ENCODE measurements at regions not wholly inside any gene's neighbourhood (a gene's known extent, or its start where the extent isn't known, plus 50 kb on each side); places are given as distances from the start of the nearest gene placed in this dataset.
"Not testable (repeated sequence)": the region's sequence is repeated elsewhere in the genome, so short reads cannot be mapped to it uniquely, and the experiment has no call there.

GRCh38 chr5:136743052-136743451 lies 377.7 kb upstream of the TRPC7 start:
- intact Hi-C loops (cut with micrococcal nuclease): no loop called here
- Mint-ChIP-seq H3K27me3 (no peaks in the 10 kb centered on the region), H3K9me3 (ENCODE audit: insufficient read depth) (no peaks in the 10 kb centered on the region), H3K4me3 (no peak overlapping the region), H3K4me1 (no peaks in the 10 kb centered on the region), H3K27ac (no peak overlapping the region)
- ChIA-PET POLR2A (no interaction called here), CTCF (no interaction called here)
- peaks cover 0 to 11% (median 10%) of the 10 kb centered on the region in 3 donors for H3K9me3 ChIP-seq (ENCODE audit: control extremely low read depth in 1 of 3, control insufficient read depth in 2 of 3, insufficient read depth in 1 of 3, low read length in 2 of 3)
- DNase-seq: no peak
- H3K27ac ChIP-seq (ENCODE audit: low read length in 2 of 2): no peak overlapping the region
- TF ChIP-seq CTCF (IDR thresholded peaks at IDR 0.05): no peak
- H3K27me3 ChIP-seq (replicated peaks in 1 of 4; ENCODE audit: control extremely low read depth in 1 of 4, control insufficient read depth in 3 of 4, insufficient read depth in 4 of 4, low read length in 3 of 4): no peaks in the 10 kb centered on the region
- H2AFZ ChIP-seq (ENCODE audit: insufficient read depth, low read depth, low read length, poor library complexity, severe bottlenecking): no peak overlapping the region
- no peak for ATAC-seq (ENCODE audit: low read depth)
- no peaks in the 10 kb centered on the region for H3K79me2 ChIP-seq (ENCODE audit: control insufficient read depth, insufficient read depth, low read length)
- H3K9ac ChIP-seq (ENCODE audit: low read length): no peak overlapping the region
- H3K4me2 ChIP-seq (replicated peaks; ENCODE audit: low read depth, low read length, poor library complexity, severe bottlenecking): no peak overlapping the region
- H3K4me1 ChIP-seq (ENCODE audit: control insufficient read depth in 2 of 2, insufficient read depth in 2 of 2, low read length in 2 of 2): no peaks in the 10 kb centered on the region
- no peak overlapping the region for H3K4me3 ChIP-seq (ENCODE audit: control extremely low read depth in 1 of 5, extremely low read depth in 1 of 5, insufficient read depth in 1 of 5, low read depth in 2 of 5, low read length in 4 of 5)
- no peaks in the 10 kb centered on the region for H3K36me3 ChIP-seq (replicated peaks in 1 of 2; ENCODE audit: control extremely low read depth in 1 of 2, control insufficient read depth in 1 of 2, extremely low read depth in 1 of 2, insufficient read depth in 2 of 2, low read length in 1 of 2)
- no peaks in the 10 kb centered on the region for H4K20me1 ChIP-seq (ENCODE audit: control insufficient read depth, insufficient read depth, low read length, poor library complexity, severe bottlenecking)
- 83% methylated on average over 1 of the region's 1 CpG for WGBS (ENCODE audit: insufficient coverage)

GRCh38 chr5:136740228-136740627 lies 374.9 kb upstream of the TRPC7 start:
- Histone ChIP-seq H3K27ac (ENCODE audit: low read length in 2 of 2) (no peak overlapping the region), H3K9ac (ENCODE audit: low read length) (no peak overlapping the region), H3K9me3 (ENCODE audit: control extremely low read depth in 1 of 3, control insufficient read depth in 2 of 3, insufficient read depth in 1 of 3, low read length in 2 of 3) (peaks cover 0 to 14% (median 10%) of the 10 kb centered on the region in 3 donors), H3K4me2 (replicated peaks; ENCODE audit: low read depth, low read length, poor library complexity, severe bottlenecking) (no peak overlapping the region), H3K79me2 (ENCODE audit: control insufficient read depth, insufficient read depth, low read length) (no peaks in the 10 kb centered on the region), H3K4me1 (ENCODE audit: control insufficient read depth in 2 of 2, insufficient read depth in 2 of 2, low read length in 2 of 2) (no peaks in the 10 kb centered on the region), H2AFZ (ENCODE audit: insufficient read depth, low read depth, low read length, poor library complexity, severe bottlenecking) (no peak overlapping the region), H3K36me3 (replicated peaks in 1 of 2; ENCODE audit: control extremely low read depth in 1 of 2, control insufficient read depth in 1 of 2, extremely low read depth in 1 of 2, insufficient read depth in 2 of 2, low read length in 1 of 2) (no peaks in the 10 kb centered on the region), H3K4me3 (ENCODE audit: control extremely low read depth in 1 of 5, extremely low read depth in 1 of 5, insufficient read depth in 1 of 5, low read depth in 2 of 5, low read length in 4 of 5) (no peak overlapping the region), H4K20me1 (ENCODE audit: control insufficient read depth, insufficient read depth, low read length, poor library complexity, severe bottlenecking) (no peaks in the 10 kb centered on the region), H3K27me3 (replicated peaks in 1 of 4; ENCODE audit: control extremely low read depth in 1 of 4, control insufficient read depth in 3 of 4, insufficient read depth in 4 of 4, low read length in 3 of 4) (no peaks in the 10 kb centered on the region)
- DNase-seq: no peak
- no peak overlapping the region for H3K27ac Mint-ChIP-seq
- no peak for TF ChIP-seq CTCF (IDR thresholded peaks at IDR 0.05)
- ChIA-PET CTCF (no interaction called here), POLR2A (no interaction called here)
- H3K4me3 Mint-ChIP-seq: no peak overlapping the region
- intact Hi-C loops (cut with micrococcal nuclease): no loop called here
- no peak for ATAC-seq (ENCODE audit: low read depth)
- no peaks in the 10 kb centered on the region for H3K9me3 Mint-ChIP-seq (ENCODE audit: insufficient read depth)
- no peaks in the 10 kb centered on the region for H3K27me3 Mint-ChIP-seq
- H3K4me1 Mint-ChIP-seq: no peaks in the 10 kb centered on the region

DNA sequence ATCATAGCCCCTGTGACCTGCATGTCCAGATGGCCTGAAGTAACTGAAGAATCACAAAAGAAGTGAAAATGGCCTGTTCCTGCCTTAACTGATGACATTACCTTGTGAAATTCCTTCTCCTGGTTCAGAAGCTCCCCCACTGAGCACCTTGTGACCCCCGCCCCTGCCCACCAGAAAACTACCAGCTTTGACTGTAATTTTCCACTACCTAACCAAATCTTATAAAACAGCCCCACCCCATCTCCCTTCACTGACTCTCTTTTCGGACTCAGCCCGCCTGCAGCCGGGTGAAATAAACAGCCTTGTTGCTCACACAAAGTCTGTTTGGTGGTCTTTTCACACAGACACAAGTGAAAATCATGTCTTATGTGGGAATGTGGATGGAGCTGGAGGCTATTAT lies 373.9 kb upstream of the TRPC7 start:
- H3K9ac ChIP-seq (ENCODE audit: low read length); ATAC-seq (ENCODE audit: low read depth); H2AFZ ChIP-seq (ENCODE audit: insufficient read depth, low read depth, low read length, poor library complexity, severe bottlenecking); H3K4me3 Mint-ChIP-seq; H3K27me3 Mint-ChIP-seq; H3K79me2 ChIP-seq (ENCODE audit: control insufficient read depth, insufficient read depth, low read length); H3K36me3 ChIP-seq (replicated peaks in 1 of 2; ENCODE audit: control extremely low read depth in 1 of 2, control insufficient read depth in 1 of 2, extremely low read depth in 1 of 2, insufficient read depth in 2 of 2, low read length in 1 of 2); H3K9me3 Mint-ChIP-seq (ENCODE audit: insufficient read depth); intact Hi-C loops (cut with micrococcal nuclease); DNase-seq; H3K27ac Mint-ChIP-seq; H3K4me3 ChIP-seq (ENCODE audit: control extremely low read depth in 1 of 5, extremely low read depth in 1 of 5, insufficient read depth in 1 of 5, low read depth in 2 of 5, low read length in 4 of 5); H3K4me1 Mint-ChIP-seq; POLR2A ChIA-PET; H4K20me1 ChIP-seq (ENCODE audit: control insufficient read depth, insufficient read depth, low read length, poor library complexity, severe bottlenecking); CTCF ChIA-PET; H3K27me3 ChIP-seq (replicated peaks in 1 of 4; ENCODE audit: control extremely low read depth in 1 of 4, control insufficient read depth in 3 of 4, insufficient read depth in 4 of 4, low read length in 3 of 4); H3K4me1 ChIP-seq (ENCODE audit: control insufficient read depth in 2 of 2, insufficient read depth in 2 of 2, low read length in 2 of 2); H3K27ac ChIP-seq (ENCODE audit: low read length in 2 of 2); H3K4me2 ChIP-seq (replicated peaks; ENCODE audit: low read depth, low read length, poor library complexity, severe bottlenecking): not testable (repeated sequence)
- H3K9me3 ChIP-seq (ENCODE audit: control extremely low read depth in 1 of 3, control insufficient read depth in 2 of 3, insufficient read depth in 1 of 3, low read length in 2 of 3): peaks cover 0 to 14% (median 10%) of the 10 kb centered on the region in 3 donors
- 100% methylated on average over 3 of the region's 4 CpGs for WGBS (ENCODE audit: insufficient coverage)
